HG03045 (cell line): ENCODE measurements at regions not wholly inside any gene's neighbourhood (a gene's known extent, or its start where the extent isn't known, plus 50 kb on each side); places are given as distances from the start of the nearest gene placed in this dataset.

Experiments
- ATAC-seq: cut with Tn5 transposase; IDR thresholded peaks from one replicate; pipeline ENCODE4 v1.9.1; 2021; ENCODE audit warnings: mild to moderate bottlenecking, moderate library complexity; ENCODE audit not compliant: unreplicated experiment

- ATAC-seq = no peak
These were observed 61.9 kb upstream of the CITED2 start for GRCh38 chr6:139436200-139436956.

GRCh38 chr6:139433631-139434419 lies 59.4 kb upstream of the CITED2 start:
- no peak for ATAC-seq

- ATAC-seq = no peak
These were observed 57.1 kb upstream of the CITED2 start for GRCh38 chr6:139431602-139431956.

- no peak for ATAC-seq
These were observed 56.6 kb upstream of the CITED2 start for GRCh38 chr6:139430899-139431601.

GRCh38 chr6:139429580-139430145 lies 55.2 kb upstream of the CITED2 start:
- ATAC-seq = no peak

- no peak for ATAC-seq
These were observed 52.8 kb upstream of the CITED2 start for GRCh38 chr6:139427199-139427598.

- no peak for ATAC-seq
These were observed 52.3 kb upstream of the CITED2 start for GRCh38 chr6:139426795-139427194.

GRCh38 chr6:139425780-139426179 lies 51.3 kb upstream of the CITED2 start:
- no peak for ATAC-seq

- ATAC-seq = no peak
These were observed 49.7 kb upstream of the CITED2 start for GRCh38 chr6:139423971-139424667.
